ENCODE measurements at regions not wholly inside any gene's neighbourhood (a gene's known extent, or its start where the extent isn't known, plus 50 kb on each side); places are given as distances from the start of the nearest gene placed in this dataset.

DNA sequence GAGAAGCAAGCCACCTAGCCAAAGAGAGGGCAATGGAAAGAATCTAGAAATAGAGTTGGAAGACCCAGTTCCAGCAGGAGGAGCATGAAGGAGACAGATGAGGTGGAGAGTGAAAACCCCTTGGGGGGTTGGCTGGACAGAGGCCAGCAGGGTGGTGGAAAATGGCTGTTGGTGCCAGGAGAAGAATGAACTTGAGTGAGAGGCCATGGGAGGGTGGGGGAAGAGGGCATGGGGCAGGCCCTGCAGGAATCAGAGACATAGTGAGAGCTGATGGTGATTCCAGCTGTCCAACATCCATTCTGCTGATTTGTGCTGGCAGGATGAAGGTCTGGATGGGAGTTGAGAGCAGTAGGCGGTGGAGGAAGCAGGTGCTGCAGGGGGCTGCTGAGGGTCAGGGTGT, 108.0 kb upstream of the TNP1 start:
- no peak overlapping the region for H3K4me3 Mint-ChIP-seq
- H3K4me1 Mint-ChIP-seq = no peaks in the 10 kb centered on the region
- no peaks in the 10 kb centered on the region for H3K36me3 Mint-ChIP-seq
- no peak overlapping the region for H3K27ac Mint-ChIP-seq
- H3K9me3 Mint-ChIP-seq = no peaks in the 10 kb centered on the region
- H3K27me3 Mint-ChIP-seq = peaks cover 4% of the 10 kb centered on the region

DNA sequence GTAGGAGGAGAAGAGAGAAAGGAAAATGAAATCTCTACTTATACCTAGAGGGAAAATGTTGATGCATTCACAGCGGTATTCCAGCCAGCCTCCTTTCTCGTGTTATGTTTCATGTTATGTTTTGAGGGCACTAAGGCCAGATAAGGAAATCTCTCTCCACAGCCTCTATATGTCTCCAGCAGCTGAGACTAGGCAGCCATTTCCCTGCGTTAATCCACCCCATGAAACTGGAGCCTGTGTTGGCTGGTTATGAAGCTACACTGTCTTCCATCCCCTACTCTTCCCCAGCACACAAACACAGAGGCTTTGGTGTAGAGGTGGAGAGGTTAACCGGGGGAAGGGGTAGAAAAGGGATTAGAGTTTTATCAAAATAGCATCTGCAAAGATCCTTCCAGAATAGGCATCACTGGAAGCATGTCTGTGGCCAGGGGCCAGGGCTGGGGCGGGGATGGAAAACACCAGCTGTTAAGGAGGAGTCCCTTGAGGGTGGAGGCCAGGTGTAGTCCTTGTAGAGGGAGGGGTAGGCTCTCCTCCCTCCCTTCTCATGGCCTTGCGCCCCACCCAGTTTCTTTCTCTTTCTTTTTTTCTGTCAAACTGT, 100.9 kb upstream of the TNP1 start:
- Mint-ChIP-seq H3K27me3 (peaks cover 1% of the 10 kb centered on the region), H3K4me3 (no peak overlapping the region), H3K9me3 (no peaks in the 10 kb centered on the region), H3K4me1 (no peaks in the 10 kb centered on the region), H3K36me3 (no peaks in the 10 kb centered on the region), H3K27ac (no peak overlapping the region)

DNA sequence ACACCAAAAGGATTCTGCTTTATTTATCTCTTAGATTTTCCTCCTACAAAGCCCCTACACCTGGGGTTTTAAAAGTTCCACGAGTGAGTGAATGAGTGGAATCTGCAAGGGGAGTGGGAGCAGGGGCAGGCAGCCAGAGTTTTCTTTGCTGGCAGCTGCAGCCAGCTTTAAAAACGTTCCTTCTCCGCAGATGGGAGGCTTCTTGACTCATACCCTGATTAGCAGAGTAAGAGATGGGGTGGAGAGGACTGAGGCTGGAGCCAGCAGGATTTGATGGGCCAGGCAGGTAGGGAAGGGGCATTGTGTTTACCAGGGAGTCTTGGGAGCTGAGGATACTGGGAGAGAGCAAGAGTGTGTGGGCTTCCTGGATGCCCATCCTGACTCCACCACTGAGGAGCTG, 99.6 kb upstream of the TNP1 start:
- H3K4me3 Mint-ChIP-seq = no peak overlapping the region

DNA sequence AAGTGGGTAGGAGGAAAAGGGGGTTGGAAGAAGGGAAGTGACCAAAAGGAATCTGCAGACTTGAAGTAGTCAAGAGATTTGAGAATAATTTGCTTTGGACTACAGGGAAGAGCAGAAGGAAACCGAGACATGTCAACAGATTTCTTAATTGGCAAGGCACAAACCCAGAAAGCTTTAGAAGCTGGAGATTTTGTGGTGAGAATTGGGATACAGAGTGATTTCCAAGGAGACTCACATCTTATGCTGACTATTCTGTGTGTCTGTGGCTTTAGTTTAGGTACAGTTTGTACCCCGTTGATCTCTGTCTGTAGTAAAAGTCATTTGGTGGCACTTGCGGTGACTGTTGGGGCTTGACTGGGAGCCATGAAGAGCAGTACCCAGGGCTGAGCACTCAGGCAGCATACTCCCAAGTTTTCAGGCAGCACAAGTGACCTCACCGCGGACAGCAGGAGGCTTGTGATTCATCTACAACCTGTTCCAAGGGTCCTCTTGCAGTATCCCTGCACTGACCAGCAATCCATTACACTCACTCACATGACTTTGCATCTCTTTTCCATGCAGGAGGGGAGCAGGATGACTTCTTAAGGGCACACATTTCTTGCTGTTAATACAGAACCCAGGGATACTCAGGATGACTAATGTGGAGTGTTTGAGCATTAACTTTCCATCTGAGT, 97.1 kb upstream of the TNP1 start:
- Mint-ChIP-seq H3K9me3 (peaks cover 14% of the 10 kb centered on the region), H3K36me3 (peaks cover 1% of the 10 kb centered on the region), H3K27me3 (peaks cover 3% of the 10 kb centered on the region), H3K4me1 (no peaks in the 10 kb centered on the region), H3K4me3 (no peak overlapping the region), H3K27ac (no peak overlapping the region)

More for the DNA sequence above, 99.6 kb upstream of the TNP1 start:
- H3K27me3 Mint-ChIP-seq = peaks cover 1% of the 10 kb centered on the region
- H3K9me3 Mint-ChIP-seq = peaks cover 4% of the 10 kb centered on the region
- no peaks in the 10 kb centered on the region for H3K4me1 Mint-ChIP-seq
- H3K36me3 Mint-ChIP-seq = no peaks in the 10 kb centered on the region
- H3K27ac Mint-ChIP-seq = no peak overlapping the region

DNA sequence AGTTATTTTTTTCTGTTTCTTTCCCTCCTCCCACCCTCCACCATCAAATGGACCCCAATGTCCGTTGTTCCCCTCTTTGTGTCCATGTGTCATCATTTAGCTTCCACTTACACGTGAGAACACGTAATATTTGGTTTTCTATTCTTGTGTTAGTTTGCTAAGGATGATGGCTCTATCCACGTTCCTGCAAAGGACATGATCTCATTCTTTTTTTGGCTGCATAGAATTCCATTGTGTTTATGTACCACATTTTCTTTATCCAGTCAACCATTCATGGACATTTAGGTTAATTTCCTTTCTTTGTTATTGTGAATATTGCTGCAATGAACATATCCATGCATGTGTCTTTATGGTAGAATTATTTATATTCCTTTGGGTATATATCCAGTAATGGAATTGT, 91.3 kb upstream of the TNP1 start:
- peaks cover 1% of the 10 kb centered on the region for H3K36me3 Mint-ChIP-seq
- no peaks in the 10 kb centered on the region for H3K4me1 Mint-ChIP-seq
- H3K27me3 Mint-ChIP-seq = peaks cover 5% of the 10 kb centered on the region
- peaks cover 14% of the 10 kb centered on the region for H3K9me3 Mint-ChIP-seq
- no peak overlapping the region for H3K27ac Mint-ChIP-seq
- H3K4me3 Mint-ChIP-seq = no peak overlapping the region

DNA sequence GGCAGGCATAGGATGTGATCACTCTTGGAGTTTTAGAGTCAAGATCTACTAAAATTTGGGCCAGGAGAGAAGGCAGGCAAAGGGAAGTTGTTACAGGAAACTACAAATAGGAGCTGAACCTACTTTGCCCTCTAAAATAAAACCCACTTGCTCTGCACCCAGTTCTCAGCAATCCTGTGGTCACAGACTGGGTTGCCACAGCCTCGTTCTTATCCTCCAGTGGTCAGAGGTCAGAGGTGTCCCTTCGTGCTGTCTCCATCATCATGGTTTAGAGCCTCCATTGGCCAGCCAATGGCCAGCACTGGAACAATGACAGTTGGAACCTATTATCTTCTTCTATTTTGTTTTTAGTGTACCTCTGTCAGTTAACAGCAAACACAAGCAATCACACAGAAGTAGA, 90.7 kb upstream of the TNP1 start:
- Mint-ChIP-seq H3K9me3 (peaks cover 14% of the 10 kb centered on the region), H3K27ac (no peak overlapping the region), H3K4me3 (no peak overlapping the region), H3K4me1 (no peaks in the 10 kb centered on the region), H3K27me3 (peaks cover 5% of the 10 kb centered on the region), H3K36me3 (peaks cover 1% of the 10 kb centered on the region)

DNA sequence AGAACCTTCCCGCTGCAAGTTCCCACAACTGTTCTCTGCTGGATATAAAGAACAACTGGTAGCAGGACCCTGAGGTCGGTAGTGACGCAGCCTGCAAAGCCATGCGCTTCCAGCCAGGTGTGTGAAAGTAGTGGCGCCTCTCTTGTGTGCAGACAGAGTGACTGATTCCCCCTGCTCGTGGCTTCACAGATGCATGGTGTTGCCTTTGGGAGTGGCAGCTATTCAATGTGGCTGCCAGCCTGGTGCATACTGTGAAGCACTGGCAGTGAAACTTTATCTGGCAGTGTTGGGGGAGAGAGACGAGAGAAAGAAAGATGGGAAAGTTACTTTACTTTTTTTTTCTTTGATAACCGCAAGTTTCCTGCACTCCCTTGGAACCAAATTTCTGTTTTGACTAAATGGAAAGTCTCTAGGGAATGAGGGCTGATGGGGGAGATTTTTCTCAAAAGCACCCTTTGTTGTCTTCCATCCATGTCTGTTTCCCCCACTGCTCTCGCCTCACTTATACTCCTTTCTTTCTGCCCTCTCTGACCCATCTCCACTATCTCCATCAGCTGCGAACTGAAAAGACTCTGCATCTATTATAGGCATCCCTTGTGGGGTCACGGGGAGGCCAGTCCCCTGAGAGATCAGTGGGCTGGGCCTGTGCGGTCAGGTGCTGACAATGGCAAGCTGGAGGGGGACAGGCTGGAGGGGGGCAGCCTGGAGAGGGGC, 90.0 kb upstream of the TNP1 start:
- no peak overlapping the region for H3K4me3 Mint-ChIP-seq
- H3K27ac Mint-ChIP-seq = no peak overlapping the region
- peaks cover 1% of the 10 kb centered on the region for H3K36me3 Mint-ChIP-seq
- H3K27me3 Mint-ChIP-seq = peaks cover 5% of the 10 kb centered on the region
- H3K9me3 Mint-ChIP-seq = peaks cover 14% of the 10 kb centered on the region
- H3K4me1 Mint-ChIP-seq = no peaks in the 10 kb centered on the region

DNA sequence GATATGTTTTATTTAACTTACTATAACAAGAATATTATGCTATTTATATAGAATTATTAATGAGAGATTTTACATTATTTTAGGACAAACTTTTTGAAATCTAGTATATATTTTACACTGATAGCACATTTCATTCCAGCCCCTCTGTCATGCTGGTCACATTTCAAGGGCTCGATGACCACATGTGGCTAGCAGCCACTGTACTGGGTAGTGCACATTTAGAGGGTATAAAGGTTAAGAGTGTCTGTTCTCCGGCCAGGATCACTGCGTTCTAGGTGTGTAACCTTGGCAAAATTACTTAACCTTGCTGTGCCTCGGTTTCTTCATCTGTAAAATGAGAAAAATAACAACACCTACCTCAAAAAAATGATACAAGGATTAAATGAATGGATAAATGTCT, 87.2 kb upstream of the TNP1 start:
- Mint-ChIP-seq H3K9me3 (no peaks in the 10 kb centered on the region), H3K36me3 (no peaks in the 10 kb centered on the region), H3K27me3 (peaks cover 3% of the 10 kb centered on the region), H3K27ac (no peak overlapping the region), H3K4me1 (no peaks in the 10 kb centered on the region), H3K4me3 (no peak overlapping the region)

DNA sequence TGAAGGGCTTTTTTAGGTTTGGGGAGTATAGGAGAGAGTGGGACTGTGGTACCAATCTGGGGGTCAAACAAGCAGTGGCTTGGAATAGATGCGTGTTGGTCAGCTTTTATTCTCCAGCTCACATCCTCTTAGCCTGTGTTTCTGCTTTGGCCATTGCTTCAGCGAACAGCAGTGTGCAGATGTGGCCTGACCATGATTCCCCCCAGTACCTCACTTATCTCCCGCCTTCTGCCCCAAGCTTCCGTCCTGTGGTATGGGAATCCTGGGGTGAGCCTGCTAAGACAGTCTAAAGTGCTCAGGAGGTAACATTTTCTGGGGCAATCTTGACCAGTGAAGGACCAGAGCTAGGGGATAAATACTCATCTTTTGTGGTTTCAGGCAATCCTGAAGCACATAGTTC, 84.9 kb upstream of the TNP1 start:
- Mint-ChIP-seq H3K4me3 (no peak overlapping the region), H3K27me3 (peaks cover 3% of the 10 kb centered on the region), H3K4me1 (no peaks in the 10 kb centered on the region), H3K36me3 (no peaks in the 10 kb centered on the region), H3K9me3 (no peaks in the 10 kb centered on the region), H3K27ac (no peak overlapping the region)

DNA sequence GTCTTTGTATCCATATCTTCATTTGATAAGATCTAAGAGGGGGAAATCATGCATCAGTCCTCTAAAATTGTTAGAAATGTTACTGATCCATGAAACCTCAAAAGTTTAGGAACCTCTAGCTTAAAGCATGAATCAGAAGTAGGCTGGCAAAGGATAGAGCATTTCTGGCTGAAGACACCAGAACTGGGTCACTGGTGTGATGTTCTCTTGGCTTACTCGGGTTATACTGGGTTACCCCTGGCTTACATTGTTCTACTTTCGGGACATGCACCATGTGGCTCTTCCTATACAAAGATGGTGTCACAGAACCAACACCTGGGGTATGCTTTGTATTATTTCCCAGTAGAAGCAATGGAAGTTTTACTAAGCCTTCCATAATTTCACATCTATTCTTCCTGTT, 83.2 kb upstream of the TNP1 start:
- Mint-ChIP-seq H3K4me1 (no peaks in the 10 kb centered on the region), H3K9me3 (no peaks in the 10 kb centered on the region), H3K36me3 (no peaks in the 10 kb centered on the region), H3K27ac (no peak overlapping the region), H3K27me3 (peaks cover 2% of the 10 kb centered on the region), H3K4me3 (no peak overlapping the region)

DNA sequence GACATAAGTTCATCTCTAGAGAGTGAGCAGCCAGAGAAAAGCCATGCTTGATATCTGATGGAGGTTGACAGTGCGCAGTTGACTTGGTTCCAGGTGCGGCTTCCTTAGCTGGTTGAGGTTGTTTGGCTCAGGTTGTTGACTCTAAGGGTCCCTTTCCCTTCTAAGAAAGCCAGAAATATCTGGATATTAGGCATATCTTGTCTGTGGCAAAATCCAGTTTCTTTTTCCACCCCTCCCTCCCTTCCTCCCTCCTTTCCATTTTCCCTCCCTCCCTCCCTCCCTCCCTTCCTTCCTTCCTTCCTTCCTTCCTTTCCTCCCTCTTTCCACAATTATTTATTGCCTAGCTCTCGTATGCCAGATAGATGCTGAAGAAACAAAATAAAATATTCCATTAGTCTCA, 82.6 kb upstream of the TNP1 start:
- Mint-ChIP-seq H3K4me3 (no peak overlapping the region), H3K9me3 (no peaks in the 10 kb centered on the region), H3K4me1 (no peaks in the 10 kb centered on the region), H3K36me3 (no peaks in the 10 kb centered on the region), H3K27ac (no peak overlapping the region), H3K27me3 (peaks cover 2% of the 10 kb centered on the region)

DNA sequence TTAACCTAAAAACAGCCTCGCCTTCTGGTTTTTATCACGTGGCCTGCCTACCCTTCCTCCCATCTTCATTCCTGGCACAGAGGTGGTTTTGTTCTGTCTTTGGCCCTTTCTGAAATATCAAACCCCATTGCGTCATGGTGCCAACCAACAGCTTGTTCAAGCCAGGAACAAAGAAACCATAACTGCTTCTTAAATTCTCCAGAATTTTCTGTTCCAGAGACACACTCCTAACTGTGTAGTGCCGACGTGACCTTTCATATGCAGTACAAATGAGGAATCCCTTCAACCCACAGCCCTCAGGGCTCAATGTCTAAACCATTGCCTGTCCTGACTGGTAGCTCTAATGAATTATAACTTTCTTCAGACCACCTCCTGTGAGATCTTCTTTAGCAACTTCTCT, 82.2 kb upstream of the TNP1 start:
- Mint-ChIP-seq H3K27ac (no peak overlapping the region), H3K36me3 (no peaks in the 10 kb centered on the region), H3K4me3 (no peak overlapping the region), H3K4me1 (no peaks in the 10 kb centered on the region), H3K27me3 (no peaks in the 10 kb centered on the region), H3K9me3 (no peaks in the 10 kb centered on the region)

DNA sequence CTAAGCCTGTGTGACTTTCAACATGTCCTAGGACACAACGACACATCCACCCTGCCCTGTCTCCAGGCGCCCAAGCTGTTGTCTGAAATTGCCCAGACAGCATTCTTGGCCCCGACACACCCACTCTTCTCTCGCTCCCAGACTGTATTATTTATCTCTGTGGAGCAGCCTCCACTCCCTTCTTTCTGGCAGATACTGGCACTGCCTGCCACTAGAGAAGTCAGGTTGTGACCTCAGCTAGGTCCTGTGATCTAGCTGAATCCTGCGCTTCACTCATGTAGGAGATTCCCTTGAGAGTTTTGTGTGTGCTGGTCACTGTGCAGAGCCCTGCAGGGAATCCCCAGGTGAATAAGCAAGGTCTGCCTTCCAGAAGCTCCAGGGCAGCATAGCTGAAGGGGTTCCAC, 77.1 kb upstream of the TNP1 start:
- Mint-ChIP-seq H3K36me3 (no peaks in the 10 kb centered on the region), H3K27me3 (peaks cover 2% of the 10 kb centered on the region), H3K4me1 (no peaks in the 10 kb centered on the region), H3K9me3 (no peaks in the 10 kb centered on the region), H3K4me3 (no peak overlapping the region), H3K27ac (no peak overlapping the region)

DNA sequence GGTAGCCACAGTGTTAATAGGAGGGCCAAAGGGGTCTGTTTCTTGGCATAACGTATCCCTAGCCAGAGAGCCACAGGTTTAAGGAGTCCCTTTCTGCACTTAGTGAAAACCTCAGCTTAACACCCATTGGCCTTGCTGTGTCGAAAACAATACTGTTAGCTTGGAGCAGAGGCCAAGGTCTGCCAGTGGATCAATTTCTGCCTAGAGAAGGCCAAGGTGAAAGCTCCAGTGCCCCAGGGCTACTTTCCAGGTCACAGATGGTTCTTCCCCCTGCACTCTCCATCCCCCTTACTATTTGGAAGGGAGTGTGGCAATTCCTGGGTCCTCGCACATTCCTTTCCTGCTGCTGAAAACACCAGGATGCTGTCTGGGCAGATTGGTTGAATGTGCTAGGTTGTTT, 74.8 kb upstream of the TNP1 start:
- H3K36me3 Mint-ChIP-seq = no peaks in the 10 kb centered on the region
- H3K27ac Mint-ChIP-seq = no peak overlapping the region
- no peaks in the 10 kb centered on the region for H3K9me3 Mint-ChIP-seq
- H3K27me3 Mint-ChIP-seq = peaks cover 5% of the 10 kb centered on the region
- no peak overlapping the region for H3K4me3 Mint-ChIP-seq
- no peaks in the 10 kb centered on the region for H3K4me1 Mint-ChIP-seq

DNA sequence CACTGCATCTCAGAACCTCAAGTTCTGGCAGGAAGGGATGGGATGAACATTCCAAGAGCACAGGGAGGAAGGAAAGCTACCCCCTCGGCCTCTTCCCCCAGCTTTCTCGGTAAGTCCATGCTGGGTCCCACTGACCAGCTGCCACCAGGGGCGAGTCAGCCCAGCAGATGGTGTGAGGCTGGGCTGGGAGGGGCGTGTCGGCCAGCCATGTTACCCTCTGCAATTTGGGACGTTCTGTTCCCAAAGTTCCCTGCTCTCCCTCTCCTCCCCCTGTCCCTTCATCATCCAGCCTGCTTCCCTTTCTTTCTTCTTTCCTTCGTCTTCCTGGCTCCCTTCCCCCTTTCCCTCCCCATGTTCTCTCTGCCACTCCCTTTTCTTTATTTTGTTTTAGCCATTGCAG, 74.3 kb upstream of the TNP1 start:
- H3K36me3 Mint-ChIP-seq = no peaks in the 10 kb centered on the region
- H3K27ac Mint-ChIP-seq = no peak overlapping the region
- no peak overlapping the region for H3K4me3 Mint-ChIP-seq
- no peaks in the 10 kb centered on the region for H3K4me1 Mint-ChIP-seq
- H3K27me3 Mint-ChIP-seq = peaks cover 5% of the 10 kb centered on the region
- no peaks in the 10 kb centered on the region for H3K9me3 Mint-ChIP-seq

DNA sequence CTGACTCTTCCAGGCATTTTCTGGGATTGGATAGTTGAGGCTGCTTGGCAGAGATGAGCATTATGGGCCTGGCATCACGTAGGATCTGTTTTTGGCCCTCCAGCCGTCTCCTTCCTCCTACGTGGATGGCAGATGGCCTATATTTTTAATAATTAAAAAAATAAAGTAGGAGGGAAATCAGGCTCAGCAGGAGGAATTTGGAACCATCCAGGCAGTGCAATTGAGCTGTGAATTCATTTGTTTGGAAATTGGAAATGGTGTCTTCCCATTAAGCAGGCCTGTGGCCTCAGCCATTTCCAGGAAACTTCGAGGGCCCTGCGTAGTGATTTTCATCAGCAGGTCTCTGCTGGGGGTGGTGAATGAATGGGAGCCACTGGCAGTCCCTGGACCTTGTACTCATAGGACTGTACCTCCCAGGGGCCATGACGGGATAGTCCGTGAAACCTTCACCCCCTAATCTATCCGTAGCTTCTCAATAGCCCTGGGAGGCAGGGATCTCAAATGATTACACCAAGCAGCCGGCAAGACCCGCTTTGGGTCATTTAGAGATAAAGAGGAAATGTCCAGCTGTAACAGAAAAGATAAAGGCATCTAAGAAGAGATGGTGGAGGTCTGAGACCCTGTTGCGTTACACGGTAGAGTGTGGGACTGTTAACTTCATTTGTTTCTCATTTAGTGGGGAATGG, 73.1 kb upstream of the TNP1 start:
- H3K9me3 Mint-ChIP-seq = no peaks in the 10 kb centered on the region
- no peaks in the 10 kb centered on the region for H3K4me1 Mint-ChIP-seq

More for the DNA sequence above, 73.1 kb upstream of the TNP1 start:
- Mint-ChIP-seq H3K27ac (no peak overlapping the region), H3K27me3 (peaks cover 5% of the 10 kb centered on the region), H3K36me3 (no peaks in the 10 kb centered on the region), H3K4me3 (no peak overlapping the region)

Data from activated naive CD4-positive, alpha-beta T cell treated with anti-CD3 and anti-CD28 coated beads, Interleukin-2, amount 50 U/mL, for 24 hours (primary cell).